HUES64 (cell line): ENCODE measurements at regions not wholly inside any gene's neighbourhood (a gene's known extent, or its start where the extent isn't known, plus 50 kb on each side); places are given as distances from the start of the nearest gene placed in this dataset.
"Not testable (repeated sequence)": the region's sequence is repeated elsewhere in the genome, so short reads cannot be mapped to it uniquely, and the experiment has no call there.

ENCODE experiments used
- H3K27ac ChIP-seq: 2 replicates; pipeline ENCODE4 v1.7.0; 2013; ENCODE audit warnings: low read depth, low read length, inconsistent platforms
- H3K27me3 ChIP-seq: 2 replicates; pipeline ENCODE4 v1.6.1; 2013; ENCODE audit warnings: mild to moderate bottlenecking, low read length; ENCODE audit not compliant: insufficient read depth
- H3K36me3 ChIP-seq: 2 replicates; pipeline ENCODE4 v1.6.1; 2013; ENCODE audit warnings: mild to moderate bottlenecking, low read length; ENCODE audit not compliant: insufficient read depth
- H3K4me1 ChIP-seq: 2 replicates; pipeline ENCODE4 v1.6.1; 2013; ENCODE audit warnings: mild to moderate bottlenecking, low read length, moderate library complexity; ENCODE audit not compliant: insufficient read depth
- H3K4me3 ChIP-seq: 2 replicates; pipeline ENCODE4 v1.5.1; 2013; ENCODE audit warnings: mild to moderate bottlenecking, low read length, moderate library complexity
- H3K9ac ChIP-seq: 2 replicates; pipeline ENCODE4 v1.6.1; 2013; ENCODE audit warnings: mild to moderate bottlenecking, low read depth, low read length
- H3K9me3 ChIP-seq: 2 replicates; pipeline ENCODE4 v1.6.1; 2013; ENCODE audit warnings: low read depth, low read length; ENCODE audit not compliant: insufficient read depth
- WGBS: fragments of 150-250, 120-280 bp; methylation state at CpG from one replicate; pipeline ENCODE4 v1.1.7; 2013; ENCODE audit warnings: missing lambda C conversion rate; 5-methylcytosine and 5-hydroxymethylcytosine counted together

GRCh38 chr14:41489315-41489972 lies 117.2 kb upstream of the LRFN5 start:
- no peak overlapping the region for H3K9ac ChIP-seq
- no peaks in the 10 kb centered on the region for H3K9me3 ChIP-seq
- no peak overlapping the region for H3K4me3 ChIP-seq
- H3K27me3 ChIP-seq, result no peaks in the 10 kb centered on the region
- H3K27ac ChIP-seq, result no peak overlapping the region
- no peaks in the 10 kb centered on the region for H3K36me3 ChIP-seq
- H3K4me1 ChIP-seq, result no peaks in the 10 kb centered on the region

- WGBS, result 100% methylated on average over 1 of the region's 1 CpG
Measured at GRCh38 chr14:41488401-41488800, 118.3 kb upstream of the LRFN5 start.

GRCh38 chr14:41482861-41483260 lies 123.8 kb upstream of the LRFN5 start:
- Histone ChIP-seq H3K9ac (no peak overlapping the region), H3K27me3 (no peaks in the 10 kb centered on the region), H3K27ac (no peak overlapping the region), H3K9me3 (no peaks in the 10 kb centered on the region), H3K36me3 (no peaks in the 10 kb centered on the region), H3K4me1 (no peaks in the 10 kb centered on the region), H3K4me3 (no peak overlapping the region)

More at GRCh38 chr14:41488401-41488800, 118.3 kb upstream of the LRFN5 start:
- Histone ChIP-seq H3K27me3 (no peaks in the 10 kb centered on the region), H3K36me3 (no peaks in the 10 kb centered on the region), H3K9me3 (no peaks in the 10 kb centered on the region), H3K4me1 (no peaks in the 10 kb centered on the region), H3K27ac (no peak overlapping the region), H3K9ac (no peak overlapping the region), H3K4me3 (no peak overlapping the region)

- Histone ChIP-seq H3K27me3 (no peaks in the 10 kb centered on the region), H3K4me3 (no peak overlapping the region), H3K4me1 (0 out of 2 replicates have a peak, but pooled peaks cover 6% of the 10 kb centered on the region), H3K27ac (no peak overlapping the region), H3K36me3 (no peaks in the 10 kb centered on the region), H3K9ac (no peak overlapping the region), H3K9me3 (no peaks in the 10 kb centered on the region)
- 90% methylated on average over 1 of the region's 1 CpG for WGBS
Measured at GRCh38 chr14:41476526-41476925, 130.2 kb upstream of the LRFN5 start.

- Histone ChIP-seq H3K27me3 (no peaks in the 10 kb centered on the region), H3K9me3 (no peaks in the 10 kb centered on the region)
Measured at GRCh38 chr14:41461380-41461779, 145.3 kb upstream of the LRFN5 start.

GRCh38 chr14:41457393-41457792 lies 149.3 kb upstream of the LRFN5 start:
- WGBS, result no CpG with 5 or more reads among the region's 1 CpG
- no peaks in the 10 kb centered on the region for H3K4me1 ChIP-seq
- H3K27me3 ChIP-seq, result no peaks in the 10 kb centered on the region
- H3K36me3 ChIP-seq, result no peaks in the 10 kb centered on the region
- H3K4me3 ChIP-seq, result no peak overlapping the region
- H3K9ac ChIP-seq, result no peak overlapping the region
- no peak overlapping the region for H3K27ac ChIP-seq
- no peaks in the 10 kb centered on the region for H3K9me3 ChIP-seq

More at GRCh38 chr14:41461380-41461779, 145.3 kb upstream of the LRFN5 start:
- H3K4me1 ChIP-seq, result peaks cover 7% of the 10 kb centered on the region; the same call in 1 of the 2 replicates
- H3K36me3 ChIP-seq, result no peaks in the 10 kb centered on the region
- H3K4me3 ChIP-seq, result no peak overlapping the region
- H3K27ac ChIP-seq, result no peak overlapping the region
- H3K9ac ChIP-seq, result no peak overlapping the region

GRCh38 chr14:41449066-41449465 lies 157.6 kb upstream of the LRFN5 start:
- Histone ChIP-seq H3K4me1 (peaks cover 22% of the 10 kb centered on the region), H3K9ac (no peak overlapping the region), H3K9me3 (no peaks in the 10 kb centered on the region), H3K27me3 (no peaks in the 10 kb centered on the region), H3K27ac (no peak overlapping the region), H3K36me3 (no peaks in the 10 kb centered on the region), H3K4me3 (no peak overlapping the region)
- WGBS, result 92% methylated on average over 3 of the region's 3 CpGs

GRCh38 chr14:41446008-41446407 lies 160.7 kb upstream of the LRFN5 start:
- no peak overlapping the region for H3K9ac ChIP-seq
- H3K4me1 ChIP-seq, result peaks cover 22% of the 10 kb centered on the region
- H3K27ac ChIP-seq, result peak overlapping the region; percentile 61
- H3K27me3 ChIP-seq, result no peaks in the 10 kb centered on the region
- H3K9me3 ChIP-seq, result no peaks in the 10 kb centered on the region
- H3K4me3 ChIP-seq, result peak overlapping the region; percentile 6; the same call in 1 of the 2 replicates
- no peaks in the 10 kb centered on the region for H3K36me3 ChIP-seq
- 6% methylated on average over 2 of the region's 2 CpGs for WGBS

DNA sequence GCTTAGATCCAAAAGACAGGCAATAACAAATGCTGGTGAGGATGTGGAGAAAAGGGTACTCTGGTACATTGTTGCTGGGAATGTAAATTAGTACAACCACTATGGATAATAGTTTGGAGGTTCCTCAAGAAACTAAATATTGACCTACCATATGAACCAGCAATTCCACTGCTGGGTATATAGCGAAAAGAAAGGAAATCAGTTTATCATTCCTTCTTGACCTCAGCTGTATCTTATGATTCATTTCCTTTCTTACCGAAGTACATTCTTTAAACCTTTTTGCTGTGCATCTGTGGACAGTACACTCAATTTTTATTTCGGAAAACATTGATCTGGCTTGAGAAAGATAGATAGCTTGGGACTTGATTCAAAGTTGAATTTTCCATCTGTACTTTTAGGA lies 183.2 kb upstream of the LRFN5 start:
- Histone ChIP-seq H3K27me3 (no peaks in the 10 kb centered on the region), H3K27ac (no peak overlapping the region), H3K4me1 (peaks cover 8% of the 10 kb centered on the region; the same call in 1 of the 2 replicates), H3K9ac (no peak overlapping the region), H3K4me3 (no peak overlapping the region), H3K36me3 (no peaks in the 10 kb centered on the region), H3K9me3 (no peaks in the 10 kb centered on the region)
- 98% methylated on average over 3 of the region's 3 CpGs for WGBS

GRCh38 chr14:41421308-41421707 lies 185.4 kb upstream of the LRFN5 start:
- peaks cover 18% of the 10 kb centered on the region for H3K4me1 ChIP-seq
- not testable (repeated sequence) for H3K27me3 ChIP-seq, H3K9ac ChIP-seq, H3K9me3 ChIP-seq, H3K27ac ChIP-seq, H3K4me3 ChIP-seq, H3K36me3 ChIP-seq
- 96% methylated on average over 6 of the region's 6 CpGs for WGBS

GRCh38 chr14:41419709-41420108 lies 187.0 kb upstream of the LRFN5 start:
- Histone ChIP-seq H3K9me3 (no peaks in the 10 kb centered on the region), H3K27ac (no peak overlapping the region), H3K4me3 (no peak overlapping the region), H3K27me3 (no peaks in the 10 kb centered on the region), H3K4me1 (peaks cover 18% of the 10 kb centered on the region), H3K36me3 (no peaks in the 10 kb centered on the region), H3K9ac (no peak overlapping the region)
- WGBS, result 93% methylated on average over 4 of the region's 4 CpGs

- no peak overlapping the region for H3K4me3 ChIP-seq
- no peaks in the 10 kb centered on the region for H3K9me3 ChIP-seq
- H3K9ac ChIP-seq, result no peak overlapping the region
- 48% methylated on average over 5 of the region's 5 CpGs for WGBS
- H3K27me3 ChIP-seq, result no peaks in the 10 kb centered on the region
- H3K36me3 ChIP-seq, result no peaks in the 10 kb centered on the region
- peaks cover 18% of the 10 kb centered on the region for H3K4me1 ChIP-seq
- H3K27ac ChIP-seq, result no peak overlapping the region
Measured at GRCh38 chr14:41418851-41419250, 187.8 kb upstream of the LRFN5 start.
